ENCODE measurements at regions not wholly inside any gene's neighbourhood (a gene's known extent, or its start where the extent isn't known, plus 50 kb on each side); places are given as distances from the start of the nearest gene placed in this dataset.

- no peak for TF ChIP-seq CTCF (IDR thresholded peaks at IDR 0.05; ENCODE audit: unreplicated experiment in 3 of 3)
- Mint-ChIP-seq H3K4me1 (peaks cover 37% of the 10 kb centered on the region), H3K36me3 (ENCODE audit: low read depth) (peaks cover 5% of the 10 kb centered on the region), H3K9me3 (no peaks in the 10 kb centered on the region), H3K4me3 (no peak overlapping the region), H3K27me3 (ENCODE audit: low read depth) (peaks cover 55% of the 10 kb centered on the region), H3K27ac (no peak overlapping the region)
Observed at GRCh38 chr22:42320443-42321416, 50.3 kb upstream of the TCF20 start.

Data from nephron (organoid).